DOHH2 (cell line): ENCODE measurements at regions not wholly inside any gene's neighbourhood (a gene's known extent, or its start where the extent isn't known, plus 50 kb on each side); places are given as distances from the start of the nearest gene placed in this dataset.

ENCODE experiments used
- CTCF ChIP-seq: fragments of 200-600 bp; sonication (generic); IDR thresholded peaks from one replicate; pipeline ENCODE4 v1.5.1; 2014; ENCODE audit warnings: antibody characterized with exemption, mild to moderate bottlenecking, low read depth, low read length; ENCODE audit not compliant: poor library complexity, severe bottlenecking
- EZH2phosphoT487 ChIP-seq: fragments of 200-600 bp; sonication (generic); IDR thresholded peaks from 2 replicates; pipeline ENCODE4 v1.6.1; 2017; ENCODE audit warnings: borderline replicate concordance, mild to moderate bottlenecking, antibody characterized with exemption, low read length, moderate library complexity, mixed read lengths

GRCh38 chr6:91376686-91377085 is 789.8 kb upstream of the MAP3K7 start:
- TF ChIP-seq CTCF (no peak), EZH2phosphoT487 (no peak)
